SKM-1 treated with dmso at 0.1 percent for 144 hours (cell line): ENCODE measurements at regions not wholly inside any gene's neighbourhood (a gene's known extent, or its start where the extent isn't known, plus 50 kb on each side); places are given as distances from the start of the nearest gene placed in this dataset.
"Not testable (repeated sequence)": the region's sequence is repeated elsewhere in the genome, so short reads cannot be mapped to it uniquely, and the experiment has no call there.

Source experiments
- DNase-seq: peaks from one replicate; lab custom pipeline; 2025; ENCODE audit not compliant: unreplicated experiment; lab: John Stamatoyannopoulos, UW

- DNase-seq, result no peak
Observed at GRCh38 chr2:78779761-78780160, 245.7 kb upstream of the REG3G start.

- no peak for DNase-seq
Observed at GRCh38 chr2:78780256-78780655, 245.2 kb upstream of the REG3G start.

- no peak for DNase-seq
Observed at GRCh38 chr2:78780864-78781583, 244.5 kb upstream of the REG3G start.

- DNase-seq, result no peak
Observed at GRCh38 chr2:78782196-78782595, 243.3 kb upstream of the REG3G start.

GRCh38 chr2:78811955-78812610 is 213.4 kb upstream of the REG3G start:
- peak; percentile 49 for DNase-seq

- DNase-seq, result no peak
Observed at GRCh38 chr2:78814331-78814986, 211.0 kb upstream of the REG3G start.

GRCh38 chr2:78817430-78817829 is 208.1 kb upstream of the REG3G start:
- DNase-seq, result no peak

- no peak for DNase-seq
Observed at GRCh38 chr2:78832481-78832880, 193.0 kb upstream of the REG3G start.

GRCh38 chr2:78839259-78839658 is 186.2 kb upstream of the REG3G start:
- DNase-seq, result no peak

GRCh38 chr2:78840311-78840710 is 185.2 kb upstream of the REG3G start:
- not testable (repeated sequence) for DNase-seq

GRCh38 chr2:78845664-78846185 is 179.8 kb upstream of the REG3G start:
- DNase-seq, result no peak

GRCh38 chr2:78861546-78861945 is 164.0 kb upstream of the REG3G start:
- DNase-seq, result no peak

- no peak for DNase-seq
Observed at GRCh38 chr2:78864205-78864604, 161.3 kb upstream of the REG3G start.

GRCh38 chr2:78865667-78866066 is 159.8 kb upstream of the REG3G start:
- no peak for DNase-seq

- peak; percentile 79 for DNase-seq
Observed at GRCh38 chr2:78870343-78870967, 155.0 kb upstream of the REG3G start.

GRCh38 chr2:78873526-78873925 is 152.0 kb upstream of the REG3G start:
- no peak for DNase-seq

GRCh38 chr2:78876316-78876688 is 149.2 kb upstream of the REG3G start:
- no peak for DNase-seq

GRCh38 chr2:78887446-78887845 is 138.1 kb upstream of the REG3G start:
- DNase-seq, result no peak

- DNase-seq, result no peak
Observed at GRCh38 chr2:78890935-78891334, 134.6 kb upstream of the REG3G start.

- DNase-seq, result no peak
Observed at GRCh38 chr2:78892295-78892694, 133.2 kb upstream of the REG3G start.

- DNase-seq, result no peak
Observed at GRCh38 chr2:78895022-78895421, 130.5 kb upstream of the REG3G start.

- DNase-seq, result no peak
Observed at GRCh38 chr2:78896536-78896935, 129.0 kb upstream of the REG3G start.
